Central memory CD4-positive, alpha-beta T cell (primary cell): ENCODE measurements at regions not wholly inside any gene's neighbourhood (a gene's known extent, or its start where the extent isn't known, plus 50 kb on each side); places are given as distances from the start of the nearest gene placed in this dataset.
"Not testable (repeated sequence)": the region's sequence is repeated elsewhere in the genome, so short reads cannot be mapped to it uniquely, and the experiment has no call there.

ENCODE experiments used
- DNase-seq: peaks from one replicate; pipeline ENCODE4 v3.0.0; 2022

DNA sequence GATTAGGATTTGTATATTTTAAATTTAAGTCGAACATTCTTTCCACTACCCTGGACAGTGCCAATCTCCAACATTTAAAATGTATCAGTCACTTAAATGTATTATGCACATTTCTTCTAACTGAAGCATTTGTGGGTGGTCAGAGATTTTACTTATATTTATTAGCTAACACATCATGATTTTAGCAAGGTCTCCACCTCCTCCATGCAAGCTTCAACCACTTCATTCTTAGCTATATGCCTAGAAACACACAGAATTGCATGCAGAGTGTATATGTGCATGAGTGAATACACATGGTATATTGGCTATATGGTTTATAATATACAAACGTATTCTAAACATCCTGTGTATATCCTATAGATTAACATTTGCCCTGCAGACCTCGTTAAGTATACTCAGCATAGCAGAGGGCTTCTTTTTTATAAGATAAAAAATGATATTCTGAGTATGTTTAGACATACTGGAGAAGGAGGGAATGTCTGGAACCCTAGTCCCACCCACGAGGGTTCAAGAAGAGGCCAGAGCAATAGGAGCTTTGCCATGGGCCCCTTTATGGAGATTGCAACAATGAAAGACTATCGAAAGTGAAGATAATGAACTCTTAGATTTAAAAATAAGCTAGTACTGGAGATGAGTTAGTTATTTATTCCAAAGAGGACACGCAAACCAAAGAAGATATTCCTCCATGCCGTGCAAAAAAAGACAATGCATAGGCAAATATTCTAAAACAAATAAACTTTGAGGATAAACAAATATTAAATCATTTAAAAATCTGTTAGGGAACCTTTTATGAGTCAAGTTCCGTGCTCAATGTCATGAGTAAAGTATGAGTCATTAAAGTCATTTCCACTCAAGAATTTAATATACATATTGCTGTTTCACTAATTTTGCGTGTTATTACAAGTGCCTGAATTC lies 480.4 kb downstream of the SIPA1L2 start:
- DNase-seq = no peak

- no peak for DNase-seq
Observed at GRCh38 chr1:232147215-232147614, 482.7 kb downstream of the SIPA1L2 start.

DNA sequence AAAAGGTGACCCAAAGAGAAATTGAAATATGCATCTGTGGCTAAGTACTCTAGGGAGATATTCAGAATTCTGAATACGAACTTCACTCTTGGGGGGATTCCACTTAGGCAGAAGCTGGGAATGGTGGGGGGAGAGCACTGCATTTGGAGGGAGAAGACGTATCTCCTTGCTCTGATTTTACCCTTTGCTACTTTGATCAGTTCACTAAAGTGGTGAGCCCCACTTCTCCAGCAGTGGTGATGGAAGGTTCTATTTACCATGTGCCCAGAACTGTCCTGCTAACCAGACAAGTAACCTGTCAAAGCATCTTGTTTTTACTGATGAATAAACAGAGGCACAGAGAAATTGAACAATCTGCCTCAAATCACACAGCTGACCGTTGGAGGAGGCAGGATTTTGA lies 483.4 kb downstream of the SIPA1L2 start:
- DNase-seq = no peak

GRCh38 chr1:232145768-232146167 lies 484.2 kb downstream of the SIPA1L2 start:
- no peak for DNase-seq

DNA sequence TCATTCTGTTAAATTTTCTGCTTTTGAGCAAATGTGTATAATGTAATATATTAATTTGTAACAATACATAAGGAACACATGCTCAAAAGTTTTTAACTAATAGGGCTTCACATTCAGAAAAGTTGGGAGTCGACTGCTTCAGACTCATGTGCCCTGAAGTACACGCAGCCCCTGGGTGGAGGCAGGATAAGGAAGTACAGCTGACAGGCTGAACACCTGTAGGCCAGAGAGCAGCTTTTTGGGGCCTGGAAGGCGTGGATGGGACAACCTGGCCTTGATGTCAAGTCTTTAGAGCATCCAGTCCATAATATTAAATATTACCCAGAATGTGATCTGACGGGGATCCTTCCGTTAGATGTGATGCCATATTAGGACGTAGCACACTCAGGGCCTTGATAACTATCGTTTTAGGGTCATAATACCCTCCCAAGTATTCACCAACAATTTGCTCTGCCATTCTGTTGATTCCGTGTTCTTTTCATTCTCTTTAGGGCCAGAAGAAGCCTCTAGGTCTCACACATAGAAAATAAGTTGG lies 485.2 kb downstream of the SIPA1L2 start:
- no peak for DNase-seq

DNA sequence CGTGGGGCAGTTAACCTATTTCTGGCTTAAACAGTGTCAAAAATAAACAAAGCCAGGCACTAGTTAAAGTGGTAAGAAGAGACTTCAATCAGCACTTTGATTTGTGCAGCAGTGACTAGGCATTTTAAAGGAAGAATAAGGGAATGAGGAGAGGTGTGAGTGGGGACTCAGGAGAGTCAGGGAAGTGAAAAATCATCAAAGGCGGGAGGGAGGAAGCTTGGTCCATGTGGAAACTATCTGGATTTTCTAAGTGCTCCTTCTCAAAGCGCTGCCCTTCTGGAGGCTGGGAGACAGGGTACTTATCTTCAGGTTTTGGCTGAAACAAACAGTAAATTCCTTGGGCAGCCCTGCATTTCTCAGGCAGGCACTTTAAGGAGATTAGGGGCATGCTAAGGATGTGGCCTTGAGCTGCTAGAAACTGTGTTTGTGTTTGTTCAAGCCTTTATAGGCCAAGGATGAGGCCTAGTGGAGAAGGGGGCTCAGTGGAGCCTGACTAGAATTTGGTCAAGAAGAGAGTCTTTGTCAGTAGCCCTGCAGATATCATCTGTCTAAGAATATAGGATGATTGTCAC lies 486.5 kb downstream of the SIPA1L2 start:
- DNase-seq = no peak

DNA sequence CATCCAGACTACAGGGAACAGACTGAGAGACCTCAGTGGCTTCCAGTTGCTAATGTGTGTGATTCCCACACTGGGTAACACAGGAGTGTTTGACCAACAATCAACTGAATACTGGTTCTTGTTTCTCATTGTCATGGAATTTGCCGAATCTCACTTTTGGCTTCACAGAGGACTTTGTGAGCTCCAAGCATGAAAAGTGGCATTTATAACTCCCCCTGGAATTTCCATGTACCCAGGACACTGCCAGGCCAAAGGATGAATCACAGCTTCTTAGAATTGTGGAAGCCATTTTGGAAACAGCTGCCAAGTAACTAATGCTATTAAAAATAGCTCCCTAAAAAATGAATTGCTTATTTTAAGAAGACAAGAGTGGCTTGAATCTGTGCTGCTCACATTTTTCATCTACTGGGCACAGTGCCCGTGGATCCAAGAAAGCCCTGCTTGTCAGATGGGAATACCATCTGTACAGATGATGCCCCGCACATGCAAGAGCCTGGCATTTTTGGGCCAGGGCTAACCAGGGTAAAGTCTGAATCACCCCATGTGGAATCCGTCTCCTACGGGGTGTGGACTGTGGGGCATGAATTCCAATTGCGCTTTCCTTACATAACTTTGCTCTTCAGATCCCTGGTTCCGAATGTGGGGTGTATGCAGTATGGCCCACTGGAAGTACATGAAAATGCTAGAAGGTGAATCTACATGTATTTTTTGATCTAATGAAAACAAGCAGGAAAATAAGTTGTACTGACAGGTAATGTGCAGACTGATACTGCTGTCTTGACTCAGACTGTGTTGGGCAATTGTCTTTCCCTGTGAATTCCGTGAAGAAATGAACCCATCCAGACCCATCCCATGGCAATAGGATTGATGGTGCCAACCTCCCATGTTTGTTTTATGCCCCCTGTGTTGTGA lies 487.3 kb downstream of the SIPA1L2 start:
- DNase-seq = no peak

GRCh38 chr1:232141167-232141448 lies 488.8 kb downstream of the SIPA1L2 start:
- DNase-seq = not testable (repeated sequence)

DNA sequence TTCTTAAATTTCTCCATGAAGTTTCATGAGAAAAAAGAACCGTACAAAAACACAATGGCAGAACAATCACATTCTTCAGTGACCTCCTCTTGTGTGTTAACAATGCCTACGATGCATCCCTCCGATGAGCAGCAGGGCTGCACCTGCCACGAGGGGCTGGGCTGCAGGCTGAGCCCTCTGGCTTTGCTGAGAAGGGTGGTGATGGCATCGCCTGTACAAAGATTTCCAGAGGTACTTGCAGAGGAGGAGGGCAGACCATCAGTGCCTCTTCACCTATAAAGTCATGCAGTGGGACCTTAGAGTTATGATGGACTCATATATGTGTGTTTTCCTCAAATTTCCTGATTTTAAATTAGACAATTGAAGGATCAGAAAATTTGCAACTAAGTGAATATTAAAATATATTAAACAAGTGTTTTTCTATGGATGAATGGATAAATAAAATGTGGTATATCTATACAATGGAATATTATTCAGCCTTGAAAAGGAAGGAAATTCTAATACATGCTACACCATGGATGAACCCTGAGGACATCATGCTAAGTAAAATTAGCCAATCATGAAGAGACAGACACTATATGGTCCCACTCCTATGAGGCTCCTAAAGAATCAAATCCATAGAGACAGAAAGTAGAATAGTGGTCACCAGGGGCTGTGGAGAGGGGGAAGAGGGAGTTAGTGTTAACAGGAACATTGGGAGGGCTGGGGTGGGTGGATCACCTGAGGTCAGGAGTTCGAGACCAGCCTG lies 489.3 kb downstream of the SIPA1L2 start:
- DNase-seq = no peak

DNA sequence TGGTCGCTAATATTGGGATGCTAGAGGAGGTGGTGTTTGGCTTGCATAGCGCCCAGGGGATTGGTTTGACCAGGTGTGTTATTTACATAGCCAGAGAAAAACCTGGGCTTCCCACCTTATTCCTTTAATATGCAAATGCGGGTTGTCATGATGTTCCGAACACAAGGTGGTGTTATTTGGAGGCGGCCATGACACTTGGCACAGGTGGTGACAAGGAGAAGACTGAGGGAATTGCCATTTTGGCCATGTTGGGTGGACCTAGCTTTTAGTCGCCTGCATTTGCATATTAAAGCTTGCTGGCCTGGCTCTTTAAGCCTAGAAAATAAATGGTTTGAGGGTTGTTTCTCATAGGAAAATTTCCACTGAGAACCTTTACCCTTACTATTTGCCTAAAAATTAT lies 490.5 kb downstream of the SIPA1L2 start:
- DNase-seq = no peak

DNA sequence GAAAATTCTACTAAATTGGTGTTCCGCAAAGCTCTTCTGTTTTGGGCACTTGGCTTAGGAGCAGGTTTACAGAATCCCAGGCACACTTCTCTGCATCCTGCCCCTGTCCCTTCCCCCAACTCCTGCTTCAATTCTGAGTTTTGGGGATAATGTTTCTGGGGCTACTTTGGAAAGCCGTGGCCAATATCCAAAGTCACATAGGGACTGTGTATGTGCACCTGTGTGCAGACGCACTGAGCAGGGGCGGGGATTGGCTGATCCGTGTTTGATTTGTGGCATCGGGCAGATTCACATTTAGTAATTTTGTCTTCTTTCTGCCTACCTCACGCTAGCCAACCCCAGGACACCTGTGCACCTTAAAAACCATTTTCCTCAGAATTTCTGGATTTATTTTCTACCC lies 491.9 kb downstream of the SIPA1L2 start:
- no peak for DNase-seq

DNA sequence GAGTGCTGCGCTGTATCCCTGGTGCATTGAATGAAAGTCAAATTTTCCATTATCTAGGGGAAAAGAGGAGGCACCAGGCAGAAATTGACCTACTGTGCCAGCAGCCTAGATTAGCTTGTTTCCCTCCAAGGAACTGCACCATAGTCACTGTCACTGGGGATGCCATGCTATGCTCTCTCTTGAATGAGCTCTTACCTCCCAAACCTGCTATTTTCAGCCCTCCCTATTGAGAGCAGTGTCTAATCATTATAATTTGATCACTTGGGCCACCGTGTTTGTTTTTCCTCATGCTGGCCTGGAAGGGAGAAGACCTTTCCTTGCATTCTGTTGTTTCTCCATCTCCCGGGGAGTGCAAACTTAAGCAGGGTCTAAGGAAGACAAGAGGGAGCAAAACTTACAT lies 492.9 kb downstream of the SIPA1L2 start:
- DNase-seq = no peak

DNA sequence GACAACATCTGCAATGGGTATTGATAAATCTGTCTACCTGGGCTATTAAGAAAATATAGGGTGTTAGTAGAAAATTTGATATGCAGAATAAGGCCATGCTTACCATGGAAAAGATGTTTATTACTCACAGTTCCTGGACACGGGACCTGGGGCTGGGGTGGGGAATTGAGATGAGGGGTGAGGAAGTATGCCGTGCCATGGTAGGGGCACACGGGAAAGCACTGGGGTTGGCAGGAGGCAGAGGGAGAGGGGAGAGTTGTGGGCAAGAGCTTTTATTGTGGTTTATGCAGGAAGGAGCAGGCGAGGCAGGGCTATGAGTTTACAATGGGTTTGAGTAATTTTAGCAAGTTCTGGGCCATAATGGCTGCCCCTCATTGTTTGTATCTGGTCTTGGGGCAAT lies 493.8 kb downstream of the SIPA1L2 start:
- no peak for DNase-seq

DNA sequence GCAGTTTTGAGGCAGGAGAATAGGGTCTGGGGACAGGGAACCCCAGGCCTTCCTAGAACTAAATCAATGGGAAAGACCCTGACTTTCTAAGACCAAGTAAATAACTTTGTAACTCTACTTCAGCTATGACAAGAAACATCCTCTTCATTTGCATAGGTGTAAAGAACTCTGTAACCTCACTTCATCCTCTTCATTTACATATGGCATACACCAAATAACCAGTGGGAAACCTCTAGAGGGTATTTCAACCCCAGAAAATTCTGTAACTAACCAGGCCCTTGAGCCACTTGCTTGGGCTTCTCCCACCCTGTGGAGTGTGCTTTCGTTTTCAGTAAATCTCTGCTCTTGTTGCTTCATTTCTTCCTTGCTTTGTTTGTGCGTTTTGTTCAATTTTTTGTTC lies 495.6 kb downstream of the SIPA1L2 start:
- DNase-seq = no peak

DNA sequence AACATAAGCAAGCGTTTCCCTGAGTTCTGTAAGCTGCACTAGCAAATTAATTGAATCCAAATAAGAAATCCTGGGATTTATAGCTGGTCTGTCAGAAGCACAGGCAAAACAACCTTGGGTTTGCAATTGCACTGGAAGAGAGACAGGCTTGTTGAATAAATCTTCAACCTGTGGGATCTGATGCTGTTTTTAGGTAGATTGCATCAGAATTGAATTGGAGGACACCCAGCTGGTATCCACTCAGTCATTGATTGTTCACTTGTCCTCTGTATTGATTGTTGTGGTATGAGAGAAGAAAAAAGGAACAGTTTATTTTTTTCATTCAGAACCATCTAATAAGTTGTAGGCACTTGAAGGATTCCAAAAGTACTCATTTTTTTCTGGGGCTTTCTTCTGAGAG lies 497.4 kb downstream of the SIPA1L2 start:
- no peak for DNase-seq

GRCh38 chr1:232131715-232132391 lies 498.1 kb downstream of the SIPA1L2 start:
- no peak for DNase-seq

- no peak for DNase-seq
Observed at GRCh38 chr1:232130815-232131480, 499.0 kb downstream of the SIPA1L2 start.

DNA sequence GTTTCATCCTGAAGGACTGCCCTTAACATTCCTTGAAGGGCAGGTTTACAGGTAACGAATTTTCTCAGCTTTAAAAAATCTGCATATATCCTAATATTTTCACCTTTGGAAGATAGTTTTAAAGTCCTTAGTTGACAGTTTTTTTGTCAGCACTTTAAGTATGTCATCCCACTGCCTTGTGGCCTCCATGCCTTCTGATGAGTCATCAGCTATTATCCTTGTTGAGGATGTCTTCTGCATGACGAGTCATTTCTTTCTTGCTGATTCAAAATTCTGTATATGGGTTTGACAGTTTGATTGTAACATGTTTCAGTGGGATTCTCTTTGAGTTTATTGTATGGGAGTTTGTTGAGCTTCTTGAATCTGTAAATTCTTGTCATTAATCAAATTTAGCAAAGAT lies 500.6 kb downstream of the DISC1 start:
- DNase-seq = no peak

DNA sequence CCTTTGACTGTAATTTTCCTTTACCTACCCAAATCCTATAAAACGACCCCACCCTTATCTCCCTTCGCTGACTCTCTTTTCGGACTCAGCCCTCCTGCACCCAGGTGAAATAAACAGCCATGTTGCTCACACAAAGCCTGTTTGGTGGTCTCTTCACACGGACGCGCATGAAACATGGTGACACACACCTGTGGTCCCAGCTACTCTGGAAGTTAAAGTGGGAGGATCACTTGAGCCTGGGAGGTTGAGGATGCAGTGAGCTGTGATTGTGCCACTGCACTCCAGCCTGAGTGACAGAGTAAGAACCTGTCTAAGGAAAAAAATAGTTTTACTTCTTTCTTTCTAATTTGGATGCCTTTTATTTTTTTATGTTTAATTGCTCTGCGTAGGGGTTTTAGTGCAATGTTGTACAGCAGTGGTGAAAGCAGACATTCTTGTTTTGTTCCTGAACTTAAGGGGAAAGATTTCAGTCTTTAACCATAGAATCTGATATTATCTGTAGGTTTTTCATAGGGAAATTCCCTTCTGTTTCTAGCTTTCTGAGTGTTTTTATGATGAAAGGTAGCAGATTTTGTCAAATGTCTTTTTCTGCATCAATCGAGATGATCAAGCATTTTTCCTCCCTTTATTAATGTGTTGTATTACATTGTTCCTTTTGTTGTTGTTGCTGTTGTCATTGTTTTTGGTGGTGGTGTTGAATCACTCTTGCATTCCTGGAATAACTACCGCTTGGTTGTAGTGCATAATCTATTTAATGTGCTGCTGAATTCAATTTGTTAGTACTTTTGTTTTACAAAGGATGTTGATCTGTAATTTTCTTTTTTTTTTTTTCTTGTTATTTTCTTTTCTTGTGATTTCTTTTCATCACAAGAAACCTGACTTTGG lies 497.4 kb downstream of the DISC1 start:
- no peak for DNase-seq

DNA sequence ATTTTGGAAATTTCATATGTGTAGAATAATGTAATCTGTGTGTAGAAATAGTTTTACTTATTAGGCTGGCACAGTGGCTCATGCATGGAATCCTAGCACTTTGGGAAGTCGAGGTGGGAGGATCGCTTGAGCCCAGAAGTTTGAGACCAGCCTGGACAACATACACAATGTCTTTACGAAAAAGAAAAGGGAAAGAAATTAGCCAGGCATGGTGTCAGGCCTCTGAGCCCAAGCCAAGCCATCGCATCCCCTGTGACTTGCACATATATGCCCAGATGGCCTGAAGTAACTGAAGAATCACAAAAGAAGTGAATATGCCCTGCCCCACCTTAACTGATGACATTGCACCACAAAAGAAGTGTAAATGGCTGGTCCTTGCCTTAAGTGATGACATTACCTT lies 491.3 kb downstream of the DISC1 start:
- DNase-seq = not testable (repeated sequence)
